ENCODE measurements at regions not wholly inside any gene's neighbourhood (a gene's known extent, or its start where the extent isn't known, plus 50 kb on each side); places are given as distances from the start of the nearest gene placed in this dataset.

DNA sequence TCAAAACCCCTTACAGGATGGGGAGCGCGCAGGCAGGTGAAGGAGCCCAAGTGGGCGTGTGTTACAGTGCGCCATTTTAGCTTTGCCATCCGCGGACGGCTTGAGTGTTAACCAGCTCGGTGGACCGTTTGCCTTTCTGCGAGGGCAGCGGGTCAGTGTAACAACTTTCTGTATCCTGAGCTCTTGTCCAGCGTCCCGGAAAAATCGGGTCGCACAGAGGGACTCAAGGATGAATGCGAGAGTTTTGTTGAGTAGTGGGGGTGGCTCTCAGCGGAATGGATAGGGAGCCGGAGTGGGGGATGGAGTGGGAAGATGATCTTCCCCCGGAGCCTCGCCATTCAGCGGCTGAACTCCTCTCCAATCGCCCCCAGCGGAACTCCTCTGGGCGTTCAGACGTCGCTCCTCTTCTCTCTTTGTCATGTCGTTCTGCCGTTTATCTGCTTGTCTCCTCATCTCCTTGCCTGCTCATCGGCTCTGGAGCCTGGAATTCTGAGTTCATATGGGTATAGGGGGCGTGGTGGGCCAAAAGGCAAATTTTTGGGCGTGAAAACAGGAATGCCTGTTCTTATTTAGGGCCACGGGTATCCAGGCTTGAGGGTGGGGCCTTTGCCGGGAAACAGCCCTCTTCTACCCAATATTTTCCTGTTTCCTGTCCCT, 295.4 kb downstream of the CTH start:
- H3K9me3 ChIP-seq, result no peaks in the 10 kb centered on the region
- DNase-seq (ENCODE audit: low spot score in 2 of 2), result no peak
- no peaks in the 10 kb centered on the region for H3K27me3 ChIP-seq
- no peak overlapping the region for H3K27ac ChIP-seq
- peaks cover 0 to 14% (median 0%) of the 10 kb centered on the region in 4 donors for H3K4me1 ChIP-seq
- TF ChIP-seq CTCF (IDR thresholded peaks at IDR 0.05) (no peak), POLR2A (IDR thresholded peaks at IDR 0.05) (no peak), EP300 (IDR thresholded peaks at IDR 0.05) (no peak)
- peak overlapping the region in 3 of 4 donors; percentile 10 to 40 (median 34) for H3K4me3 ChIP-seq
- WGBS, 2 donors, result 14 to 18% methylated on average over 32 to 33 of the region's 33 CpGs
- no peaks in the 10 kb centered on the region for H3K36me3 ChIP-seq

GRCh38 chr1:70707214-70707613, 296.1 kb downstream of the CTH start:
- Histone ChIP-seq H3K9me3 (no peaks in the 10 kb centered on the region), H3K27me3 (no peaks in the 10 kb centered on the region), H3K27ac (no peak overlapping the region), H3K4me1 (peaks cover 0 to 14% (median 0%) of the 10 kb centered on the region in 4 donors), H3K4me3 (peak overlapping the region in 1 of 4 donors; percentile 40), H3K36me3 (no peaks in the 10 kb centered on the region)
- TF ChIP-seq EP300 (IDR thresholded peaks at IDR 0.05), result no peak
- no peak for TF ChIP-seq POLR2A (IDR thresholded peaks at IDR 0.05)
- no peak for TF ChIP-seq CTCF (IDR thresholded peaks at IDR 0.05)
- no peak for DNase-seq (ENCODE audit: low spot score in 2 of 2)

DNA sequence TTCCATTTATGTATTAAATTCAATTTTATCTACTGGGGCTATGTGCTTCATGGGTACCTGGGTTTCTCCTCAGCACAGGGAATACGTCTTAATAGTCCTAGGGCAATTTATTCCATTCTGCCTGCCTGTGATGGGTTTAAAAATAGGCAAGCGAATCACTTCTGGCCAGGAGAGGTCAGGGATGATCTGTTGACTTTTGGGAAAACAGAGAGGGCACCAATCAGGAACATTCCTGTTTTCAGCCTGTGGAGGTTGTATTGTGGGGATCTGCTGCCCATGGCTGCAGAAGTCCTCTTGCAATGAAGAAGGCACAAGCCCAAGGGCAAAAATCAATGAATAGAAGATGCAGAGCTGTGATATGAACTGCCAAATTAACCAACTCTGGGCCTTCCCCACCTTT, 303.1 kb downstream of the CTH start:
- Histone ChIP-seq H3K27ac (no peak overlapping the region), H3K27me3 (no peaks in the 10 kb centered on the region), H3K36me3 (no peaks in the 10 kb centered on the region), H3K4me3 (no peak overlapping the region), H3K4me1 (peaks cover 0 to 4% (median 0%) of the 10 kb centered on the region in 4 donors), H3K9me3 (no peaks in the 10 kb centered on the region)
- no peak for DNase-seq (ENCODE audit: low spot score in 2 of 2)
- TF ChIP-seq POLR2A (IDR thresholded peaks at IDR 0.05) (no peak), CTCF (IDR thresholded peaks at IDR 0.05) (no peak), EP300 (IDR thresholded peaks at IDR 0.05) (no peak)
- 66 to 71% methylated on average over 2 of the region's 2 CpGs for WGBS, 2 donors

DNA sequence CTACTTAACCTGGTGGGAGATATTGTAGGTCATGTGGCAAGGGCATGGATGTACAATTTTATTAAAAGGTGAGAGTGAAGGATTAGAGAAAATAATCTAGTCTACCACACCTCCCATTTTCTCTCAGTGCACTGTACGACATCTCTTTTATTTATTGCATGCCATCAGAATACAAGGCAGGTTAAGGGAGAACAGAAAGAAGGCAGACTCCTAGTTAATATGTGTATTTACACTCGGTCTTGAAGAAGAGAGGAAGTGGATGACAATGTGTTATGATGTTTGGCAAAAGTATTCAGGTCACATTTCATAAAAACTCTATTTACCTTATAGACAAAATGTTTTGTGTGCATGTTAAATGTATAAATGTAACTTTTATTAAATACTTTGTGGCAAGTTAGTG, 306.1 kb downstream of the CTH start:
- no peak overlapping the region for H3K4me3 ChIP-seq
- TF ChIP-seq POLR2A (IDR thresholded peaks at IDR 0.05), result no peak
- TF ChIP-seq CTCF (IDR thresholded peaks at IDR 0.05), result no peak
- no peak for TF ChIP-seq EP300 (IDR thresholded peaks at IDR 0.05)
- DNase-seq (ENCODE audit: low spot score in 2 of 2), result no peak
- H3K27ac ChIP-seq, result no peak overlapping the region
- H3K27me3 ChIP-seq, result no peaks in the 10 kb centered on the region
- 72 to 73% methylated on average over 2 of the region's 2 CpGs for WGBS, 2 donors
- no peaks in the 10 kb centered on the region for H3K36me3 ChIP-seq
- H3K9me3 ChIP-seq, result no peaks in the 10 kb centered on the region
- H3K4me1 ChIP-seq, result peaks cover 0 to 5% (median 0%) of the 10 kb centered on the region in 4 donors

- no peaks in the 10 kb centered on the region for H3K36me3 ChIP-seq
- no peak for DNase-seq (ENCODE audit: low spot score in 2 of 2)
- no peak for TF ChIP-seq POLR2A (IDR thresholded peaks at IDR 0.05)
- no peak for TF ChIP-seq CTCF (IDR thresholded peaks at IDR 0.05)
- TF ChIP-seq EP300 (IDR thresholded peaks at IDR 0.05), result no peak
- H3K27me3 ChIP-seq, result no peaks in the 10 kb centered on the region
- no peak overlapping the region for H3K4me3 ChIP-seq
- WGBS, 2 donors, result 64 to 69% methylated on average over 1 of the region's 1 CpG
- peaks cover 0 to 3% (median 0%) of the 10 kb centered on the region in 4 donors for H3K9me3 ChIP-seq
- peaks cover 0 to 5% (median 0%) of the 10 kb centered on the region in 4 donors for H3K4me1 ChIP-seq
- H3K27ac ChIP-seq, result no peak overlapping the region
Measured at GRCh38 chr1:70717656-70718055, 306.6 kb downstream of the CTH start.
